CD4-positive, alpha-beta T cell treated with Interleukin-17A for 1 hour (primary cell): ENCODE measurements at regions not wholly inside any gene's neighbourhood (a gene's known extent, or its start where the extent isn't known, plus 50 kb on each side); places are given as distances from the start of the nearest gene placed in this dataset.

Source experiments
- DNase-seq: peaks from one replicate; pipeline ENCODE4 v3.0.0-alpha.2; 2020

DNA sequence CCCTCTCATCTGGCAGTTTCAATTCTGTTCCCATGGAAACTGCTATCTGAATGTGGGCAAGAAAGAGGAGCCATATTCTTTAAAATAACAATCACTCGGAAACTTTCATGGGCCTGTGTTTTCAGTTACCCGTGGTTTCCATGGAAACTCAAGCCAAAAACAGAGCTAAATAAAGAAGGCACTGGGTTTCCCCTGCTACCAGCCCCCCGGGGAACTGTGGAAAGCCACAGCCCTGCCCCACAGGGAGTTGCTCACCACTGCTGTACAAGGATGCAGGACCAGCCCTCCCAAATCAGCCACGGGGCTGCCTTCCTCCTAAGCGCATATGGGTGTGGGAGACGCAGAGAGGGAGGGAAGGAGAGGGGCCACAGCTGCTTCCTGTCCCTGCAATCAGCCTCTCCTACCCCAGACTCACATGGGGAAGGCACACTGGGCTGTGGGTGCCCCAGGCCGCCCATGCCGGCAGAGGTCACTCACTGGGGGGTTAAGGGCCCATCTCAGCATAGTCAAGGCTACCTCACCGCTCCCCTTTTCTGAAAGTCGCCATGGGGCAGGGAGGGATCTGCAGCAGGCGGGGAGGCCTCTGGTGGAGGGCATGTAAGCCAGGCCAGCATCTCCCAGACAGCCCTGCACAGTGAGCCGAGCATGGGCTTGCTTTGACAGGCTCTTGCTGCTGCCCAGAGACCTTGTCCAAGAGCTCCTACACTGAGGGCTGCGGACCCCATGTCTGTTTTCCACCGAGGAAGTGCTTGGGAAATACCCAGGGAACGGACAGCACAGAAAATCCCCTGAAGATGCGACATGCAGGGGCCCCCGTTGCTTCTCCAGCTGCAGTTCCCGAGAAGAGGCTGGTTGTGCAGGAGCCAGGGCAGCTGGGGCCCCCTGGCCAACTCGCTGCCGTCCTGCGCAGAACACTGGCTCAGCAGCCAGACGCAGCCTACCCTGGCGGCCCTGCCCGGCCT lies 157.3 kb upstream of the PPP2R2D start:
- DNase-seq: no peak

DNA sequence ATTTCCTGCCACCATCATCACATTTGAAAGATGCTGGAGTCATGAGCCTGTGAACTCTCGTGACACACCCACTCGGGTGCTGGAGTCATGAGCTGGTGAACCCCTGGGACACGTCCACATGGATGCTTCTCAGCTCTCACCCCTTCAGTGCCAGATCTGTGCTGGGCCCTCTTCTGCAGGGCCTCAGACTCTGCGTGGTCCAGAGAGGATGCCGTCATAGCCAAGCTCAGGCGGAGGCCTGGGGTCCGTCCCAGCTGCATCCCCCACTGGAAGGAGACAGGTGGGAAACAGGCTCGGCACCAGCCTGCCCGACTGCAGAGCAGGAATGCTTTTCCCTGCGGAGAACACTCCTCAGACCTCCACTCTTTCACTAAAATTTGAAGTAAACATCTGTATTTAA lies 156.5 kb upstream of the PPP2R2D start:
- DNase-seq: no peak

DNA sequence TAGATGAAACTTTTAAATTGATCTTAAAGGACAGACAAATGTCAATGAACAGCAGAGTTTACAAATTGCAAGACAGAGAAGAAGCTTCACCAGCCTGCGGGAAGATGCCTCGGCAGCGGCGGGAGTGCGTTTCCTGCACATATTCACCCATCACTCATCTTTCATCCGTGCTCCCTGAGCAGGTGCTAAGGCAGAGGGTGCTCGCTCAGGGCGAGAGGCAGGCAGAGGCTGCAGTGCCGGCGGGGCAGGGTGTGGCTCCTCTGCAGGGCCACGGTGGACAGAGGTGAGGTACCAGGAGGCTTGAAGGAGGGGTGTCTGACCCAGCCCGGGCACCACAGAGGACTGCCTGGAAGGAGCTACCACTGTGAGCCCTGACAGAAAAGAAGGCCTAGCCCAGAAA lies 155.2 kb upstream of the PPP2R2D start:
- no peak for DNase-seq

DNA sequence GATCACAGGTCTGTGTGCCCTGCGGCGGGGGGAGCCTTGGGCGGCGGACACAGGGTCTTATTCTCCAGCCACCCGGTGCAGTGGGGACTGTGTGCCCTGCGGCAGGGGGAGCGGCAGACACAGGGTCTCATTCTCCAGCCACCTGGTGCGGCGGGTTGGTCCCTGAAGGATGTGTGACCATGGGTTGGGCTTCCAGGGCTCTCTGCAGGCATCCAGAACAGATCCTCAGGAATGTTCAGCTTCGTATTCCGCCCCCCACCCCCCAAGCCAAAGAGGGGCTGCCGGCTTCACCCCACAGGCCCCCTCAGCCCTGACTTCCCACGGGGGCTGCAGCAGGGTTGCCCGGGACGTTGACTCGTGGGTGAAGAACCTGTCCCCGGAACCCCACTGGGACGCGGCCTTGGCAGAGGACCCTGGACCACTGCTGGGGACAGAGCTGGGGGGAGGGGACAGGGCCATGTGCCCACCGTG lies 154.5 kb upstream of the PPP2R2D start:
- DNase-seq: no peak

DNA sequence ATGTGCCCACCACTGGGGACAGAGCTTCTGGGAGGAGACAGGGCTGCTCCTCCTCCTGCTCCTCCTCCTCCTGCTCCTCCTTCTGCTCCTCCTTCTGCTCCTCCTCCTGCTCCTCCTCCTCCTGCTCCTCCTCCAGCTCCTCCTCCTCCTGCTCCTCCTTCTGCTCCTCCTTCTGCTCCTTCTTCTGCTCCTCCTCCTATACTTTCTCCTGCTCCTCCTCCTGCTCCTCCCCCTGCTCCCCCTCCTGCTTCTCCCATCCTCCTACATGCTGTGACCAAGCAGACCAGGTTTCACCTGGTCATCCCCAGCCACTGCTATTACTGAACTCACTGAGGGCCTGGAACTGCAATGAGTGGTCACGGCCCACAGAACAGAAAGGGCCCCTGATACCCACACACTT lies 154.0 kb upstream of the PPP2R2D start:
- no peak for DNase-seq

DNA sequence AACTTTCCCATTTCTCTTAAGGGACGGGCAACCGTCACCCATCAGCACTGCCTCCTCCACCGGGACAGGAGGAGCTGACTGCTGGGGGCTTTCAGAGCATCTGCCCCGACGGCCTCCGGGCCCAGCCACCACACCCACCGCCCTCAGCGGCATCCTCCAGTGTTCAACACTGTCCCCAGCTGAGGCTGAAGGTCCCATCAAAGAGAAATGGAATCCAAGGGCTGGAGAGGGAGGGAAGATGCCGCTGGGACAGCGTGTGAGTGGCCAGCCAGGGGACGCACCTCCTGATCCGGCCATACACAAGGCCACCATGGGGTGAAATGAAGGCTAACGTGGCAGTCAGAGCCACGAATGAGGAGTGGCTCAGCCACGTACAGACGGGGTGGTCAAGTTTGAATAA lies 153.6 kb upstream of the PPP2R2D start:
- no peak for DNase-seq

DNA sequence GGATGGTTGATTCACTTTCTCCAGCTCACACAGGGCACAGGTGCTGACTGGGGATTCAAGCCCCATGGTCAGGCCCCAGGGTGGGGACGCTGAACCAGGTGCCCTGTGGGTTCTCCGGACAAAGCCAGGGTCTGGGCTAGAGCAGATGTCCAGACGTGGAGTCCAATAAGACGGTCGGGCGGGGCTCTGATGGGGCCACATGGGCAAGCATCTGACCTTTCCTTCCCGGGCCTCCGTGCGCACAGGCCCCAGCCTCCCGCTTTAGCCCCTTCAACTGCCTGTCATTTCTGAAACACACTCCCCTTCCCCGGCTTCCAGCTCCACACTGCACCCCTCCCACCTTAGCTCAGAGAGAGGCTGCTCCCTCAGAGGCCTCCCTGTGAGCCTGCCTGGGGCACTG lies 153.0 kb upstream of the PPP2R2D start:
- no peak for DNase-seq

DNA sequence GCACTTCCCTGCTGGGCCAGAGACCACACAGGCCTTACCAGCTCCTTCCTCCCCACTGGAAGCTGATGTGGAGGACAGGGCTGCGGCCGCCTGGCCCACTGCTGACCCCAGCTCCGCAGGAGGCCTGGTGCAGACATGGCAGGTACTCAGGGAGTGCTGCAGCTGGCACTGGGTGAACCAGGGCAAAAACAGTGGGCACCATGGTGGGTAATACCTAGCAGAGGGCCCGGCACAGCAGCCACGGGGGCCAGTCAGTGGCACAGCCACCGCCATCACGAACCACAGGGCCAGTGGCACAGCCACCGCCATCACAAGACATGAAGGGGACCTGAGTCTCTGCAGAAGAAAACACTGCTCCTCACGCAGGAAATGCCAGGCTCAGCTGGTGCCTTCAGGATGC lies 152.6 kb upstream of the PPP2R2D start:
- DNase-seq: no peak

DNA sequence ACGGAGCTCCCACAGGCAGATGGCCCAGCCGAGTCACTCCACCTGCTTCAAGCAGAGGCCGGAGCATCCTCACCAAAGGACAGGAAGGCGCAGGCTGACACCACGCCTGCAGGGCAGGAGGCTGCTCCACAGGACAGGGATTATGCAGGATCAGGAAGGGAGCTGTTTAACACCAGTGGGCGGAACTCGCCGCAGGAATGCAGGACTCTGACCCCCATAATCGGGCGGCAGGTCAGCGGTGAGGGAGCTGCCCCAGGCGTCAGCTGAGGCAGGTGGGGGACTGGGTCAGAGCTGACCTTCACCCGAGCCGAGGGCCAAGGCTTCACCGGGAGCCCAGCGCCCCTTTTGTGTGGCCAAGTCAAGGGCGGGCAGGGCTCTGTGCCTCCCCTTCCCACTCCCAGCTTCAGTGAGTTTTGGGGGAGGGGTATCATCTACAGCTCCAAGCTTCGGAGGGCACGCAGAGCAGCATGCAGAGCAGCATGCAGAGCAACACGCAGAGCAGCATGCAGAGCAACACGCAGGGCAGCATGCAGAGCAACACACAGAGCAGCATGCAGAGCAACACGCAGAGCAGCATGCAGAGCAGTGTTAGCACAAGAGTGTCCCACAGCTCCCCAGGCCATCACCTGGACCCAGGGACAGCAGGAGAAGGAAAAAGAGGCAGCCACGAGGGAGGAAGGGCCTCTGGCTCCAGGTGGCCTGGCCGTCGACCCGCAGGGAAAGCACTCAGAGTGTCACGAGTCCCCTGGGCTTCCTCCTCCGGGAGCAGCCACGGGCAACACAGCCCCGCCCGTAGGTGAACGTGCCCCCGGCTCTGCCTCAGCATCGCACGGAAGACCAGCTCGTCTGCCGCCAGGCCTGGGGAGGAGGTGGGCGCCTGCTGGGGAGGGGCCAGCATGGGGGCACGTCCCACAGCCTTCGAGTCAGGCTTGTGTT lies 151.7 kb upstream of the PPP2R2D start:
- no peak for DNase-seq

DNA sequence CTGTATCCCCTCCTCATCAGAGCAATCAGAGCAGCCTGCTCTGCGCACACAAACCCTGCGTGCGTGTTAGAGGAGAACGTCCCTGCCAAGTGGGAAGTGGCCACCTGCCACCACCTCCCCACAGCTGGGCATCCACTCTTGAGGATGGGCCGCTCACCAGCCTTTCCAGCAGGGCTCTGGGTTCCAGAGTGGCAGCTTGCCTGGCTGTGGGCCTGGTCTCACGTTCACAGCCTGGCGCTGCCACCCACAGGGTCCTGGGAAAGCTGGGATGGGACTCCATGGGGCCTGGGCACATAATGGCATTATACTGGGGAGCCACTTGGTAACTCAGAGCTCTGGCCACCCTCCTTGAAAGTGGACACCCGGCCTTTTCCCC lies 151.1 kb upstream of the PPP2R2D start:
- DNase-seq: no peak

DNA sequence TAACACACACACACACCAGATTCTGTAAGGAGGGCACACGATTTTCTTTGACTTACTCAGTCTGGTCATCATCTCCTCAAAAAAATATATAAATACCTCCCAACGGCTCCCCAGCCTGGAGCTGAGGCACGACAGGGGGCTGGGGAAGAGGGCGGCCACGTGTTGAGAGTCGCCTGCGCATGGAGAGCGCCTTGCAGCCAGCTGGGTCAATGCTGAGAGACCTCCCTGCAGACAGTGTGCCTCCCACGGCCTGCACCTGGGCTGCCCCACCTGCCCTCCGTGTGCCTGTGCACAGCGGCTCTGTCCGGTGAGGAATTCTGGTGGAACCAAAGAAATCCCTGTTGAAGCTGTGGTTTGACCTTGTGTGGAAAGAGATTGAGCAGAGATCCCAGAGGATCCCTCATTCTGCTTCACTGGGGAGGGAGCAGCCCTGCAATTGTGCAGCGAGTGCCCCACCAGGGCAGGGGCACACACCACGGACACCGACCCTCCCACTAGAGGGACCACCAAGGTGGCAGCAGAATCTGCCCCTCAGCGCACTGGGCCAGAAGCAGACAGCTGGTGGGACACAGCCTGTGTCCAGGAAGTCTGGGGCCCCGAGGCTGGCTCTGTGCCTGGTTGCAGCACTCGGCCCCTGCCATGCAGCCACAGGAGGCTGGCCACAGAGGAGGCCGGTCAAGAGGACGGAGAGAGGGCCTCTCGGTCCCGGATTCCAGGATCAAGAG lies 150.5 kb upstream of the PPP2R2D start:
- DNase-seq: no peak

DNA sequence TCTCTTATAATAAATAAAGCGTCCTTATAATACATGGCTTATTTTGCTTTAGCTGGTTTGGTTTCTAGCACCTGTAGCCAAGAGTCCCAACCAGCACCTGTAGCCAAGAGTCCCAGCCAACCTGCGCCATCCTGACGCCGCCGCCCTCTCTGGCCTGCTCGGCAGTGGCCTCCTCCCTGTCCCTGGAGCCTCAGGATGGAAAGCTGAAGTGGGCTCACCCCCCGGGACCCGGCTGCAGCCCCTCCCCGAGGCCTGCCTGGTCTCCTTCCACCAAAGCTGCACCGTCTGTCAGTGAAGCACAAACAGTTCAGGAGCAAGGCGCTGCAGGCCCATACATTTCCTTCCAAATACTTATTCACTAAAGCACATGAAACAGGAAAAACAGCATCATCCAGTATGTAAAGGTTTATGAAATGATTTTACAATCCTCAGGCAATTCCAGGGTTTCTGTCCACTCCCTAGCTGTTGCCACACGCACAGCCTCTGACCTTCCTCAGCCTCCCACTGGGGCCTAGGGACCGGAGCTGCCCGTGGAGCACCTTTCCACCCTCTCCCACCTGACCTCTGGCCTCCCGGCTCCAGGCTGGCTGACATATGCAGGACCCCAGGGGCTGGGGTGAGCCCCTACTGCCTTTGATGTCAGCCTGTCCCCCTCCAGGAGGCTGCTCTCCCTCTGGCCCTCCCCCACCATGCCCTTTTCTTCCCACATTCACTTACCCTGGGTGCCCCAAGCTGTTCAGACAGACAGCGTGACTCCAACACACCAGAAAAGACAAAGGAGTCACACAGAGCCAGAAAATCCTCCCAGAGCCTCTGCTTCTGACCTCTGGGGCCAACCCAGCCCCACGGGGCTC lies 149.6 kb upstream of the PPP2R2D start:
- no peak for DNase-seq

DNA sequence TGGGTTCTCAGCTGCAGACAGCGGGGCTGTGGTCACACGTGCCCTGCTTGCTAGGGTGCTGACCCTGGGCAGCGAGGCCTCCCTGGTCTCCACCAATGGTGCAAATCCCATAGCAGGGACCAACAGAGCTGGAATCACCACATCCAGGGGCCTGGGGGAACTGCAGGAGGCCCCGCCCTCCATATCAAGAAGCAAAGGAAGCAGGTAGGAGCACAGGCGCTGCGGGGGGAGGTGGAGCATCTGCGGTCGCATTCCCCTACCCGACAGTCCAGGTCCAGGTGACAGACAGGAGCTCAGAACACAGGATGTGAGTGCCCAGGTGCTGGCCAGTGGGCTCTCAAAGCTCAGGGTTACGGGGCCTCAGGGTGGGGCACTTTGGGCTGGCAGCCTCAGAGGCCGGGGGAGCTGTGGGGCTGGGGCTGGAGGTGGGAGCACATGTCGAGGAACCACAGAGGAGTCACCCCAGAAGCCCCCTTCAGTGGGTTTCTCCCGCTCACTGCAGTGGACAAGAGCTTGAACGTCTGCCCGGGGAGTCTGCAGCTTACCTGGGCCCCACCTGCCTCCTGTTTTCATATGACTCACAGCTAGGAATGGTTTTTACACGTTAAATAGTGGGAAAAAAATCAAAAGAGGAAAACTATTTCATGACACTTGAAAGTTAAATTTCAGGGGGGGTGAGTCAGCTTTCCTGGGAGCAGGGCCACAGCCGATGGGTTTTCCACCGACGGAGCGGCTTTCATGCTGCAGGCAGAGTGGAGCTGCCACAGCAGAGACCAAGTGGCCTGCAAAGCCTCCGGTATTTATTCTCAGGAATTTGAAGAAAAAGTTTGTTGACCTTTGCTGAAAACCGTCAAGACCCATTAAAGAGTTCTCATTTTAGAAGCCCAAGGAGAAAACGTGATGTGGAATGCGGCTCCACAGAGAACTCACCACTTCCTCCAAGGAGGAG lies 148.7 kb upstream of the PPP2R2D start:
- no peak for DNase-seq

DNA sequence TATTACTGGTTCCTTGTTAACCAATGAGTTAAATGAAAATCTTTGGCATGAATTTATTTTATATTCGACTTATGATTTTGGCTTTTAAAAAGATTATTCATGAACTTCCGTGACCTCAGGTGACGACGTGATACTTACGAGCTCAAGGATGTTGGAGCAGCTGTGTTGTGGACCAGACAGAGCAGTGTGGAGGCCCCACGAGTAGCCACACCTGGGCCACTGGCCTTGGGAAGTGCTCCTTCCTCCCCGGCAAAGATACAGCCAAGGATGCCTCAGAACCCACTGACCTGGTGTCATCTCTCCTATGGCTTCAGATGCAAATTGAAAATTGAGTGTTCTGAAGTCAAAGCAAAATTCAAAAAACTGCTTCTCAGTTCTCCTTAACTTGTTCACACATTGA lies 147.5 kb upstream of the PPP2R2D start:
- DNase-seq: no peak

DNA sequence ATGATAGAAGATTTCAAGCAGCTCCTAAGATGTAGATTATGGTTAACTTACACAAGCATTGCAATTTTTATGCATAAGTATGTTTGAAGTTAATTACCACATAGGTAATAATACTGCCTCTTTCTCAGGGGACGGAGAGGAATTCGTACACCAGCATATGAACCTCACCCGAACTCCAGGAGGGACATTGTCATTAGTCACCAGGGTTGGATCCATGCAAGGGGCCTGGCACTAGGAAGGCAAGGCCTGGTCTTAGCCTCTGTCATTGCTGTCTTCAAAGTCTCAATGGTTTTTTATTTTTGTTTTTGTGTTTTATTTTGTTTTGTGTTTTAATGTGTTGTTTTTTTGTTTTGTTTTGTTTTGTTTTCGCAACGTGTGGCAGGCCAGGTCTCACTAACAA lies 145.6 kb upstream of the PPP2R2D start:
- no peak for DNase-seq

DNA sequence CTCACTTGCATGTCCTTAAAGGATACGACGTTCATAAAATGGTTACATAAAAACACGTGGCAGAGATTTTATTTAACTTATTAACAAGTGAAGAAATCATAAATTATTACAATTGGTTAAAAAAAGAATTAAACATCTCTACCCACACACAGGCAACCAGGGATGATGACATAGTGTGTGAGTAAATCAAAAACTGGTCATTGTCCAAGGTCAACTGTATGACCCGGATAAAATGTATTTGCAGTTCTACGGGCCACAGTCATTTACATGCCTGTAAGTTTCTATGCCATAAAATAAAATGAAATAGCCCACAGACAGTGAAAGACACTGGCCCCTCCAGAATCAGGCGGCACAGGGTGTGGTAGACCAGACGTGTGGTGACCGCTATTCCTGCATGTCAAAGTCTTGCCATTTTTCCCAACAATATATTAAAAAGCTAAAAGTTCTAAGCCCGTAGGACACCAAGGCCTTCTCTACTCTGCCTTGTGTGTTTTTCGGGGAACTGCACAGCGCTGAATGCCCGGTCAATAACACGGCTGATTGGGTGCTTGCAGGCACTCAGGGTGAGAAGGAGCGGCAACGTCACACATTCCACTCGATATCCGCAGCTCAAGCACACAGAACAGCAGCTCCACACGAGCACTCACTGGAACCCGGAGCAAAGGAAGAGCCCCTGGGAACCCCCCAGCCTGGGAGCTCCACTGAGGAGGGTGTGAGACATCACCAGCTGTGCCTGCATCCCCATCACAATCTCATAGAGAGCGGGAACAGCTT lies 143.3 kb upstream of the PPP2R2D start:
- DNase-seq: no peak

DNA sequence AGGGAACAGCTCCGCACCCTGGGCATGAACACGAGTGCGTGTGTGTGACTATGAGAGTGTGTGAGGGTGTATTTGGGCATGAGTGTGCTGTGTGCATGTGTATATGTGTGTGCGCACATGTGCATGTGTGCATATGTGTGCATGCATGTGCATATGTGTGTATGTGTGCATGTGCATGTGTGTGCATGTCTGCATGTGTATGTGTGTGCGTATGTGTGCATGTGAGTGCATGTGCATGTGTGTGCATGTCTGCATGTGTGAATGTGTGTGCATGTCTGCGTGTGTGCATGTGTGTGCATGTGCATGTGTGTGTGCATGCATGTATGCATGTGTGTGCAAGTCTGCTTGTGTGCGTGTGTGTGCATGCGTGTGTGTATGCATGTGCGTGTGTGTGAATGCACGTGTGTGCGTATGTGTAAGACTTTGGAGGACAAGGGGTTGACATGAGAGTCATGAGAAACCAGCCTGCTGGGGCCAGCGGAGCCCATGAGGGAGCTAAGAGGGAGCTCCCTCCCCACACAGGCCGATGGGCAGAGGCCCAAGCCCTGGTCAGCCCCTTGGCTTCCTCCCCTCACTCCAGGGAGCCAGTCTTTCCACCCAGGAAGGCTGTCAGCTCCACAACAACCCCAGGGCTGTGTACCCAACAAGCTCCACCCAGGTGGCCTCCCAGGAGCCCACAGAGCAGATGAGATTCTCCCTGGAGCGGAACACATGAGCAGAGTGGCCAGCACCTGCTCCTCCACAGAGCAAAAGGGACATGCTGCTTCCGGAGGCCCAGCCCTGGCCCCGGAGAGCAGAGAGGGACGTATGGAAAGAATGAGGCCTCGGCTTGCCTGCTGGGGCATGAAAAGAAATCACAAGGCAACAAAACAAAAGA lies 142.5 kb upstream of the PPP2R2D start:
- no peak for DNase-seq

DNA sequence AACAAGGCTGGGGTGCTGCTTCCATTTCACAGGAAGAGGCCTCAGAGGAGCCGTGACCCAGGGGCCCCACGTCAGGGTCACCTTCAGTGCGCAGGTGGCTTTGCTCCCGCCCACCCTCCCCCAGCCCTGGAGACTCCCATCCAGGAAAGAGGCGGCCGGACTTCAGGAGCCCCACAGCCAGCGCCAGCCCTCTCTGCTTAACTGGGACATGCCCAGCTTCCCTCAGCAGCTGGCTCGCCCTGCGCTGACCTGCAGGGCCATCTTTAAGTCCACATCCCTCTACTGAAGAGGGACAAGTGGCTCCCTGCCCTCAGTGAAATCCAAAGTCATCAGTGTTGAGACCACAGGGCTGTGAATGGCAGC lies 141.9 kb upstream of the PPP2R2D start:
- no peak for DNase-seq

DNA sequence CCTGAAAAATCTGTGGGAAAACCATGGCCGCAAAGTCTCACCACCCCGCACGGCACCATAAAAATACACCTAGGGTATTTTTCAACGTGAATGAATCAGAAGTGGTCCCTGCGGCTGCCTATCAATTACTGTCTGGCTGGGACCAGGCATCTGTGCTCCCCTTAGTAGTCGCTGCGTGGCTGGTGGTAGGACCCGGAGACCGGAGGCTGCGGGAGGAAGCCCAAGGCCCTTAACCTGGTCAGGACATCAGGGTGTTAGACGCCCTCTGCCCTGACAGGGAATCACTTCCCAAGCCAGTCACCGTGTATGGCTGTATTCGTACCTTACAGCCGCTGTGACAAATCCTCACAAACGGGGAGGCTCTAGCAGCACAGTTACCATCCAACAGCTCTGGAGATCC lies 141.5 kb upstream of the PPP2R2D start:
- no peak for DNase-seq
